BLaER1 (cell line): ENCODE measurements at regions not wholly inside any gene's neighbourhood (a gene's known extent, or its start where the extent isn't known, plus 50 kb on each side); places are given as distances from the start of the nearest gene placed in this dataset.

Source experiments
- H3K27ac ChIP-seq: shearing (Covaris generic); formaldehyde crosslinking; 2 replicates; pipeline ENCODE4 v1.8.1; 2022
- H3K27me3 ChIP-seq: shearing (Covaris generic); formaldehyde crosslinking; 2 replicates; pipeline ENCODE4 v1.8.1; 2022
- H3K36me3 ChIP-seq: shearing (Covaris generic); formaldehyde crosslinking; 2 replicates; pipeline ENCODE4 v1.8.1; 2022
- H3K4me1 ChIP-seq: shearing (Covaris generic); formaldehyde crosslinking; 2 replicates; pipeline ENCODE4 v1.8.1; 2022
- H3K4me2 ChIP-seq: shearing (Covaris generic); formaldehyde crosslinking; 2 replicates; pipeline ENCODE4 v1.8.1; 2022
- H3K4me3 ChIP-seq: shearing (Covaris generic); formaldehyde crosslinking; 2 replicates; pipeline ENCODE4 v1.8.1; 2022
- H3K9ac ChIP-seq: shearing (Covaris generic); formaldehyde crosslinking; 2 replicates; pipeline ENCODE4 v1.8.1; 2022
- H3K9me3 ChIP-seq: shearing (Covaris generic); formaldehyde crosslinking; 2 replicates; pipeline ENCODE4 v1.8.1; 2022
- H4K20me1 ChIP-seq: shearing (Covaris generic); formaldehyde crosslinking; 2 replicates; pipeline ENCODE4 v1.8.1; 2022
- Cebpa-rat ChIP-seq: shearing (Covaris generic); IDR thresholded peaks from 2 replicates; pipeline ENCODE4 v1.8.1; 2022

DNA sequence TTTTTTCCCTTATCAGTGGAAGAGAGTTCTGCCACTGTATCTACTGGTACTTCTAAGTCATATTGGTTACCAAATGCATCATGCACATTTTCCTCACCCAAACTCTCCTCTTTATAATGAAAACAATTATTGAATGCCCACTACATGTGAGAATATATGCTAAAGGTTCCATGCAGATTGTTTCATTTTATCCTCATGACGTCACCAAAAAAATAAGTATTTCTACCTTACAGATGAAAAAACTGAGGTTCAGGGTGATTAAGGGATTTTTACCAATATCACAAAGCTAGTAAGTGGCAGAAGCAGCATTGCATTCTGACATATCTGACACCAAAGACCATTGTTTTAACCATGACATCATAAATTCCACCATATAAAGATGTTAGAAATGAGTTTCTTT lies 51.9 kb upstream of the ZEB2 start:
- TF ChIP-seq Cebpa-rat = no peak
- Histone ChIP-seq H3K27ac (no peak overlapping the region), H3K4me3 (no peak overlapping the region), H3K4me1 (0 out of 2 replicates have a peak, but pooled peaks cover 3% of the 10 kb centered on the region), H3K27me3 (no peaks in the 10 kb centered on the region), H3K9me3 (0 out of 2 replicates have a peak, but pooled peaks cover 8% of the 10 kb centered on the region), H4K20me1 (no peaks in the 10 kb centered on the region), H3K9ac (no peak overlapping the region), H3K36me3 (no peaks in the 10 kb centered on the region), H3K4me2 (no peak overlapping the region)

DNA sequence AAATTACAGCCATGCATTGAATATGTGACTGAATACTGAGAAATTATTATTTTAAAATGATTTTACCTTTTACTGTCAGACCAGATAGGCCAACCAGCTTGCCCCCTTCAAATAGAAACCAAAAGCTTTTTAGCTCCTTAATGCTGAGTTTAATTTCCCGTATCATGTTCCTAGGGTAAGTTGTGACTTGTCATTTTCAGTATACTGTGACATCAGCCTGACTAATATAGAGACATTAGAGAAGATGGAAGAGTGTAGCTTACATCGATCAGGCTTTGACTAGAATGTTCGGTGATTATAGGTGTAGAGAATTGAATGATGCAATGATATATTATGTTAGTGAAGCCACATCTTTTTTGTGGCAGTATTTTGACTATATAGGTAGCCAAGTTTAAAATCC lies 50.6 kb upstream of the ZEB2 start:
- Histone ChIP-seq H3K9me3 (0 out of 2 replicates have a peak, but pooled peaks cover 5% of the 10 kb centered on the region), H3K4me2 (no peak overlapping the region), H3K4me1 (0 out of 2 replicates have a peak, but pooled peaks cover 3% of the 10 kb centered on the region), H3K27ac (no peak overlapping the region), H3K36me3 (no peaks in the 10 kb centered on the region), H3K4me3 (no peak overlapping the region), H3K27me3 (no peaks in the 10 kb centered on the region), H3K9ac (no peak overlapping the region), H4K20me1 (no peaks in the 10 kb centered on the region)
- TF ChIP-seq Cebpa-rat = no peak
